Inflammatory macrophage (primary cell): ENCODE measurements at regions not wholly inside any gene's neighbourhood (a gene's known extent, or its start where the extent isn't known, plus 50 kb on each side); places are given as distances from the start of the nearest gene placed in this dataset.
"Not testable (repeated sequence)": the region's sequence is repeated elsewhere in the genome, so short reads cannot be mapped to it uniquely, and the experiment has no call there.

Experiments
- DNase-seq, 2 donors: peaks; one replicate each; pipeline ENCODE4 v3.0.0-alpha.2; 2020 to 2022

GRCh38 chr5:100641833-100642232, 106.7 kb downstream of the FAM174A start:
- no peak for DNase-seq

GRCh38 chr5:100643473-100643872, 108.3 kb downstream of the FAM174A start:
- DNase-seq = peak in 1 of 2 donors; percentile 11

- DNase-seq = no peak
These were observed 109.0 kb downstream of the FAM174A start for GRCh38 chr5:100644185-100644584.

- no peak for DNase-seq
These were observed 109.6 kb downstream of the FAM174A start for GRCh38 chr5:100644776-100645175.

- DNase-seq = no peak
These were observed 110.8 kb downstream of the FAM174A start for GRCh38 chr5:100646011-100646410.

- no peak for DNase-seq
These were observed 111.5 kb downstream of the FAM174A start for GRCh38 chr5:100646691-100647090.

- DNase-seq = peak; percentile 13 to 43
These were observed 112.5 kb downstream of the FAM174A start for GRCh38 chr5:100647461-100648230.

GRCh38 chr5:100654895-100655294, 119.7 kb downstream of the FAM174A start:
- DNase-seq = no peak

GRCh38 chr5:100656771-100657170, 121.6 kb downstream of the FAM174A start:
- DNase-seq = not testable (repeated sequence)

GRCh38 chr5:100659080-100659795, 124.1 kb downstream of the FAM174A start:
- no peak for DNase-seq

- no peak for DNase-seq
These were observed 129.0 kb downstream of the FAM174A start for GRCh38 chr5:100664140-100664539.

- peak; percentile 75 to 90 for DNase-seq
These were observed 132.0 kb downstream of the FAM174A start for GRCh38 chr5:100667161-100667630.

GRCh38 chr5:100668511-100668910, 133.3 kb downstream of the FAM174A start:
- DNase-seq = no peak

- no peak for DNase-seq
These were observed 141.8 kb downstream of the FAM174A start for GRCh38 chr5:100676817-100677631.

GRCh38 chr5:100682625-100683024, 147.5 kb downstream of the FAM174A start:
- no peak for DNase-seq

- DNase-seq = no peak
These were observed 148.7 kb downstream of the FAM174A start for GRCh38 chr5:100683881-100684280.

GRCh38 chr5:100685122-100685521, 149.9 kb downstream of the FAM174A start:
- not testable (repeated sequence) for DNase-seq

GRCh38 chr5:100688834-100689233, 153.7 kb downstream of the FAM174A start:
- DNase-seq = not testable (repeated sequence)

- no peak for DNase-seq
These were observed 154.9 kb downstream of the FAM174A start for GRCh38 chr5:100690036-100690560.

- no peak for DNase-seq
These were observed 155.9 kb downstream of the FAM174A start for GRCh38 chr5:100691085-100691484.

- DNase-seq = no peak
These were observed 156.4 kb downstream of the FAM174A start for GRCh38 chr5:100691548-100691947.

GRCh38 chr5:100693481-100693880, 158.3 kb downstream of the FAM174A start:
- DNase-seq = no peak

- no peak for DNase-seq
These were observed 158.9 kb downstream of the FAM174A start for GRCh38 chr5:100694100-100694499.
